ENCODE measurements at regions not wholly inside any gene's neighbourhood (a gene's known extent, or its start where the extent isn't known, plus 50 kb on each side); places are given as distances from the start of the nearest gene placed in this dataset.

DNA sequence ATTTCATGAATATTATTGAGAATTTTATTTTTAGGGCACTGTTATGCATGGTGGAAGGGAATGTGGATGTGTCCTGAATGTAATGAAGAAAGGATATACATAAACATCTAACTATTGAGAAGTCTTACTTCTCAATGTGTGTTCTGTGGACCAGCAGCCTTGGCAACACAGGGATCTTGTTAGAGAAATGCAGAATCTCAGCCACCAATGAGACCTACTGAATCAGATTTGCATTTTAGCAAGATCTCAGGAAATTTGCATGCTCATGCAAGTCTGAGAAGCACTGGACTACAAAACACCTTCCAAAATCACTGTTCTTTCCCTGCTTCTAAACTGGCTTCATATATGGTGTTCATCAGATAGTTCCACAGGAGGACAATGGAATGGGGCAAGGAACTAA lies 139.7 kb upstream of the WDFY3 start:
- DNase-seq = no peak
- Histone ChIP-seq H2BK120ac (ENCODE audit: low read depth, low read length) (no peak overlapping the region), H3K14ac (ENCODE audit: low read length in 2 of 2) (no peak overlapping the region), H2BK15ac (ENCODE audit: low read depth, poor library complexity, severe bottlenecking) (no peak overlapping the region), H3K4me1 (ENCODE audit: control insufficient read depth, insufficient read depth, low read depth, low read length) (no peaks in the 10 kb centered on the region), H3K27me3 (ENCODE audit: control insufficient read depth in 1 of 2, insufficient read depth in 1 of 2, low read length in 2 of 2) (no peaks in the 10 kb centered on the region), H3K4me2 (ENCODE audit: low read length, poor library complexity, severe bottlenecking) (no peak overlapping the region), H3K79me1 (replicated peaks; ENCODE audit: low read length, poor library complexity, severe bottlenecking) (no peaks in the 10 kb centered on the region), H3K18ac (ENCODE audit: low read depth in 1 of 2, low read length in 2 of 2) (no peak overlapping the region), H2BK12ac (ENCODE audit: low read length in 2 of 2) (no peak overlapping the region), H4K8ac (ENCODE audit: low read length) (no peak overlapping the region), H3K9ac (ENCODE audit: low read length) (no peak overlapping the region), H3K4ac (ENCODE audit: low read depth in 1 of 2, low read length in 2 of 2) (no peak overlapping the region), H2BK5ac (ENCODE audit: low read depth, low read length, poor library complexity, severe bottlenecking) (no peak overlapping the region), H2AFZ (ENCODE audit: low read depth, low read length) (no peak overlapping the region), H2AK5ac (ENCODE audit: low read length, severe bottlenecking) (no peak overlapping the region), H3K4me3 (ENCODE audit: insufficient read depth in 1 of 2, low read depth in 1 of 2, low read length in 2 of 2) (no peak overlapping the region), H3K9me3 (ENCODE audit: control insufficient read depth, low read length) (no peaks in the 10 kb centered on the region), H3K27ac (ENCODE audit: low read length, poor library complexity, severe bottlenecking) (no peak overlapping the region), H4K91ac (ENCODE audit: low read length) (no peak overlapping the region), H3K23ac (ENCODE audit: low read length in 2 of 2) (no peak overlapping the region), H3K36me3 (ENCODE audit: control insufficient read depth in 1 of 2, insufficient read depth in 2 of 2, low read depth in 1 of 2, low read length in 2 of 2) (no peaks in the 10 kb centered on the region)

DNA sequence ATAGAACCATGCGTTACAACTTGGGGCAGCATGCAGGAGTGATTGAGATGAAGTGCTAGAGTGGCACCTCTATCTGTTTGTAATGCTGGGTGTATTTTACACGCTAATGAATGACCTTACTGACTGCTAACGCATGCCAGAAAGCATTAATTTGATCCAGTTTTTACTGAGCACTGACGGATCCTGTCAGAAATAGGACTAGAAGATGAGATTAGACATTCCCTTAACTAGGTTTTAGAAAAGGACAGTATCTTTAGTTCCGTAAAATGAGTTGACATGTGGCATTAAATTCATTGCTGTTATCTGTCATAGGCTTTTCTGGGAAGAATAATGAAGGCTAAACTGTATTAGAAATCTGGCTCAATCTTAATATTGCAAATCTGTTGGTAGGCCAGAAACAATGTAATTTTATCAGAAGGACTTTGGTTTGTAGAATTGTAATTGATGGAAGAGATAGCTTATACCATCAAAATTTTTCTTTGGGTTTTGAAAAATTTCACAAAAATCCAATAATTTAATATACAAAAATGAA lies 140.4 kb upstream of the WDFY3 start:
- Histone ChIP-seq H3K23ac (ENCODE audit: low read length in 2 of 2) (no peak overlapping the region), H2AK5ac (ENCODE audit: low read length, severe bottlenecking) (no peak overlapping the region), H3K18ac (ENCODE audit: low read depth in 1 of 2, low read length in 2 of 2) (no peak overlapping the region), H3K27ac (ENCODE audit: low read length, poor library complexity, severe bottlenecking) (no peak overlapping the region), H3K4me3 (ENCODE audit: insufficient read depth in 1 of 2, low read depth in 1 of 2, low read length in 2 of 2) (no peak overlapping the region), H3K27me3 (ENCODE audit: control insufficient read depth in 1 of 2, insufficient read depth in 1 of 2, low read length in 2 of 2) (no peaks in the 10 kb centered on the region), H3K4me2 (ENCODE audit: low read length, poor library complexity, severe bottlenecking) (no peak overlapping the region), H4K8ac (ENCODE audit: low read length) (no peak overlapping the region), H3K79me1 (replicated peaks; ENCODE audit: low read length, poor library complexity, severe bottlenecking) (no peaks in the 10 kb centered on the region), H3K4me1 (ENCODE audit: control insufficient read depth, insufficient read depth, low read depth, low read length) (no peaks in the 10 kb centered on the region), H3K4ac (ENCODE audit: low read depth in 1 of 2, low read length in 2 of 2) (no peak overlapping the region), H2BK120ac (ENCODE audit: low read depth, low read length) (no peak overlapping the region), H2BK5ac (ENCODE audit: low read depth, low read length, poor library complexity, severe bottlenecking) (no peak overlapping the region), H3K36me3 (ENCODE audit: control insufficient read depth in 1 of 2, insufficient read depth in 2 of 2, low read depth in 1 of 2, low read length in 2 of 2) (no peaks in the 10 kb centered on the region), H2AFZ (ENCODE audit: low read depth, low read length) (no peak overlapping the region), H2BK12ac (ENCODE audit: low read length in 2 of 2) (no peak overlapping the region), H3K9ac (ENCODE audit: low read length) (no peak overlapping the region), H2BK15ac (ENCODE audit: low read depth, poor library complexity, severe bottlenecking) (no peak overlapping the region), H3K14ac (ENCODE audit: low read length in 2 of 2) (no peak overlapping the region), H3K9me3 (ENCODE audit: control insufficient read depth, low read length) (no peaks in the 10 kb centered on the region), H4K91ac (ENCODE audit: low read length) (no peak overlapping the region)
- no peak for DNase-seq
- WGBS = 91% methylated on average over 5 of the region's 5 CpGs

DNA sequence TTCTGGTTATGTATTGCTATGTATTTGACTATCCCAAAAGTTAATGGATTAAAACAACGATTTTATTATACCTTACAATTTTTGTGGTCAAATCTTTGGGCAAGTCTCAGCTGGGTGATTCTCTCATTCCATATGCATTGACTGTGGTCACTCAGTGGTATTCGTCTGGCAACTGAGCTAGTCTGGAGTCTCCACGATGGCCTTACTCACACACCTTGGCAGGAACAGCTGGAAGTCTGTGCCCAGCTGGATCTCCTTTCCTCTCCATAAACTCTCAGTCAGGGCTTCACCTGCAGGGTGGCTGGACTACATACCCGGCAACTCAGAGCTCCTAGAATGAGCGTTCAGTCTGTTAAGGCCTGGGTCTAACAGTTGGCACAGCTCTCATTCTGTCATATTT lies 141.1 kb upstream of the WDFY3 start:
- Histone ChIP-seq H3K36me3 (ENCODE audit: control insufficient read depth in 1 of 2, insufficient read depth in 2 of 2, low read depth in 1 of 2, low read length in 2 of 2) (no peaks in the 10 kb centered on the region), H3K27ac (ENCODE audit: low read length, poor library complexity, severe bottlenecking) (no peak overlapping the region), H2BK15ac (ENCODE audit: low read depth, poor library complexity, severe bottlenecking) (no peak overlapping the region), H2AK5ac (ENCODE audit: low read length, severe bottlenecking) (no peak overlapping the region), H3K23ac (ENCODE audit: low read length in 2 of 2) (no peak overlapping the region), H2BK5ac (ENCODE audit: low read depth, low read length, poor library complexity, severe bottlenecking) (no peak overlapping the region), H3K4me1 (ENCODE audit: control insufficient read depth, insufficient read depth, low read depth, low read length) (no peaks in the 10 kb centered on the region), H3K4me3 (ENCODE audit: insufficient read depth in 1 of 2, low read depth in 1 of 2, low read length in 2 of 2) (no peak overlapping the region), H2BK120ac (ENCODE audit: low read depth, low read length) (no peak overlapping the region), H3K4ac (ENCODE audit: low read depth in 1 of 2, low read length in 2 of 2) (no peak overlapping the region), H3K9ac (ENCODE audit: low read length) (no peak overlapping the region), H3K27me3 (ENCODE audit: control insufficient read depth in 1 of 2, insufficient read depth in 1 of 2, low read length in 2 of 2) (no peaks in the 10 kb centered on the region), H2AFZ (ENCODE audit: low read depth, low read length) (no peak overlapping the region), H4K91ac (ENCODE audit: low read length) (no peak overlapping the region), H3K79me1 (replicated peaks; ENCODE audit: low read length, poor library complexity, severe bottlenecking) (no peaks in the 10 kb centered on the region), H3K9me3 (ENCODE audit: control insufficient read depth, low read length) (no peaks in the 10 kb centered on the region), H3K18ac (ENCODE audit: low read depth in 1 of 2, low read length in 2 of 2) (no peak overlapping the region), H4K8ac (ENCODE audit: low read length) (no peak overlapping the region), H2BK12ac (ENCODE audit: low read length in 2 of 2) (no peak overlapping the region), H3K4me2 (ENCODE audit: low read length, poor library complexity, severe bottlenecking) (no peak overlapping the region), H3K14ac (ENCODE audit: low read length in 2 of 2) (no peak overlapping the region)
- 94% methylated on average over 4 of the region's 5 CpGs for WGBS
- no peak for DNase-seq

DNA sequence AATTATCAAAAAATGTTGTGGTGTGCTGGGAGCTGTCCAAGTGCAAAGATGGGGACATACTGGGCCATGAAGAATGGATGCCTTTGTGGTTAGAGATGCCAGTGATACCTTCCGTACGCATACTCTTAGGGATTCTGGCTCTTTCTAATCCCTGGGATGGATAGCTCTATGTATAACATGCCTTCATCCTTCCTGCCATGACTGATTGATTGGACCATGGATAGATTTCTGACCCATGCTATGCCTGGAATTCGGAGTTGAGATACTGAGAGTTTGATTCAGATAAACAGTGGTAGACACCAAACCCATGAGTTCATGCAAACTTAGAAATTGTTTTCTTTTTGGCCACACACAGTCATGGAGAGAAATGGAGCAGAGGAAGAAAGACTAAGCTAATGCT lies 147.2 kb upstream of the WDFY3 start:
- Histone ChIP-seq H3K14ac (ENCODE audit: low read length in 2 of 2) (no peak overlapping the region), H2BK5ac (ENCODE audit: low read depth, low read length, poor library complexity, severe bottlenecking) (no peak overlapping the region), H2BK15ac (ENCODE audit: low read depth, poor library complexity, severe bottlenecking) (no peak overlapping the region), H4K8ac (ENCODE audit: low read length) (no peak overlapping the region), H3K18ac (ENCODE audit: low read depth in 1 of 2, low read length in 2 of 2) (no peak overlapping the region), H3K79me1 (replicated peaks; ENCODE audit: low read length, poor library complexity, severe bottlenecking) (no peaks in the 10 kb centered on the region), H3K4me2 (ENCODE audit: low read length, poor library complexity, severe bottlenecking) (no peak overlapping the region), H2BK120ac (ENCODE audit: low read depth, low read length) (no peak overlapping the region), H3K27me3 (ENCODE audit: control insufficient read depth in 1 of 2, insufficient read depth in 1 of 2, low read length in 2 of 2) (no peaks in the 10 kb centered on the region), H3K4ac (ENCODE audit: low read depth in 1 of 2, low read length in 2 of 2) (no peak overlapping the region), H4K91ac (ENCODE audit: low read length) (no peak overlapping the region), H2AK5ac (ENCODE audit: low read length, severe bottlenecking) (no peak overlapping the region), H2AFZ (ENCODE audit: low read depth, low read length) (no peak overlapping the region), H2BK12ac (ENCODE audit: low read length in 2 of 2) (no peak overlapping the region), H3K27ac (ENCODE audit: low read length, poor library complexity, severe bottlenecking) (no peak overlapping the region), H3K9ac (ENCODE audit: low read length) (no peak overlapping the region), H3K9me3 (ENCODE audit: control insufficient read depth, low read length) (no peaks in the 10 kb centered on the region), H3K36me3 (ENCODE audit: control insufficient read depth in 1 of 2, insufficient read depth in 2 of 2, low read depth in 1 of 2, low read length in 2 of 2) (no peaks in the 10 kb centered on the region), H3K4me3 (ENCODE audit: insufficient read depth in 1 of 2, low read depth in 1 of 2, low read length in 2 of 2) (no peak overlapping the region), H3K23ac (ENCODE audit: low read length in 2 of 2) (no peak overlapping the region), H3K4me1 (ENCODE audit: control insufficient read depth, insufficient read depth, low read depth, low read length) (no peaks in the 10 kb centered on the region)
- 76% methylated on average over 3 of the region's 3 CpGs for WGBS
- peak; percentile 69 for DNase-seq

Data from mesenchymal stem cell (in vitro differentiated cells and primary cell).